ENCODE measurements at regions not wholly inside any gene's neighbourhood (a gene's known extent, or its start where the extent isn't known, plus 50 kb on each side); places are given as distances from the start of the nearest gene placed in this dataset.

DNA sequence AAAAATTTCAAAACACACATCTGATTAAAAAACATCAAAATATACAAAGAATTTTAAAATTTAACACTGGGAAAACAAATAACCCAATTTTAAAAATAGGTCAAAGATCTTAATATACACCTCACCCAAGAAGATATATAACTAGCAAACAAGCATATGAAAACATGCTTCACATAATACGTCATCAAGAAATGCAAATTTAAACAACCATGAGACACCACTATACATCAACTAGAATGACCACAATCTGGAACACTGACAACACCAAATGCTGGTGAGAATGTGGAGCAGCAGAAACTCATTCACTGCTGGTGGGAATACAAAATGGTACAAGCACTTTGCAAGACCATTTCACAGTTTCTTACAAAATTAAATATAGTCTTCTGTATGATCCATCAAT is 498.4 kb downstream of the IPMK start (continued):
- TF ChIP-seq NFE2 (CRISPR knock-in tag; IDR thresholded peaks at IDR 0.05) (no peak), CREB1 (IDR thresholded peaks at IDR 0.05) (peak; percentile 82), CREB1 (CRISPR knock-in tag; IDR thresholded peaks at IDR 0.05) (no peak), FOXM1 (CRISPR knock-in tag; IDR thresholded peaks at IDR 0.05) (no peak), ZEB1 (IDR thresholded peaks at IDR 0.05; ENCODE audit: insufficient replicate concordance, low read depth) (no peak)

- no TSS peak for BruUV-seq (replicated peaks)
- FAIRE-seq = no peak
- TF ChIP-seq NFE2L1 (CRISPR knock-in tag; IDR thresholded peaks at IDR 0.05; ENCODE audit: borderline replicate concordance) (no peak), STAG1 (CRISPR knock-in tag; IDR thresholded peaks at IDR 0.05) (no peak), EP300 (IDR thresholded peaks at IDR 0.05; ENCODE audit: low read depth in 2 of 2, low read length in 2 of 2) (no peak), EP300 (CRISPR knock-in tag; IDR thresholded peaks at IDR 0.05; ENCODE audit: borderline replicate concordance) (no peak), ATM (IDR thresholded peaks at IDR 0.05; ENCODE audit: borderline replicate concordance) (no peak), ZNF616 (CRISPR knock-in tag; IDR thresholded peaks at IDR 0.05; ENCODE audit: low read depth) (no peak), MXD4 (CRISPR knock-in tag; IDR thresholded peaks at IDR 0.05) (no peak), RAD51 (IDR thresholded peaks at IDR 0.05; ENCODE audit: borderline replicate concordance) (no peak), CSRNP1 (CRISPR knock-in tag; IDR thresholded peaks at IDR 0.05) (no peak), ZNF101 (CRISPR knock-in tag; IDR thresholded peaks at IDR 0.05; ENCODE audit: borderline replicate concordance, low read depth) (no peak), ZNF891 (CRISPR knock-in tag; IDR thresholded peaks at IDR 0.05) (no peak)
- TF ChIP-seq, protein P1, sequence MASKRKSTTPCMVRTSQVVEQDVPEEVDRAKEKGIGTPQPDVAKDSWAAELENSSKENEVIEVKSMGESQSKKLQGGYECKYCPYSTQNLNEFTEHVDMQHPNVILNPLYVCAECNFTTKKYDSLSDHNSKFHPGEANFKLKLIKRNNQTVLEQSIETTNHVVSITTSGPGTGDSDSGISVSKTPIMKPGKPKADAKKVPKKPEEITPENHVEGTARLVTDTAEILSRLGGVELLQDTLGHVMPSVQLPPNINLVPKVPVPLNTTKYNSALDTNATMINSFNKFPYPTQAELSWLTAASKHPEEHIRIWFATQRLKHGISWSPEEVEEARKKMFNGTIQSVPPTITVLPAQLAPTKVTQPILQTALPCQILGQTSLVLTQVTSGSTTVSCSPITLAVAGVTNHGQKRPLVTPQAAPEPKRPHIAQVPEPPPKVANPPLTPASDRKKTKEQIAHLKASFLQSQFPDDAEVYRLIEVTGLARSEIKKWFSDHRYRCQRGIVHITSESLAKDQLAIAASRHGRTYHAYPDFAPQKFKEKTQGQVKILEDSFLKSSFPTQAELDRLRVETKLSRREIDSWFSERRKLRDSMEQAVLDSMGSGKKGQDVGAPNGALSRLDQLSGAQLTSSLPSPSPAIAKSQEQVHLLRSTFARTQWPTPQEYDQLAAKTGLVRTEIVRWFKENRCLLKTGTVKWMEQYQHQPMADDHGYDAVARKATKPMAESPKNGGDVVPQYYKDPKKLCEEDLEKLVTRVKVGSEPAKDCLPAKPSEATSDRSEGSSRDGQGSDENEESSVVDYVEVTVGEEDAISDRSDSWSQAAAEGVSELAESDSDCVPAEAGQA (IDR thresholded peaks at IDR 0.05; ENCODE audit: low read depth) = no peak
- TF ChIP-seq, protein P1 (CRISPR knock-in tag; IDR thresholded peaks at IDR 0.05; ENCODE audit: borderline replicate concordance) = no peak
Measured at GRCh38 chr10:57759777-57760176, 507.9 kb downstream of the IPMK start.

More at GRCh38 chr10:57759777-57760176, 507.9 kb downstream of the IPMK start:
- Histone ChIP-seq H3K9me3 (ENCODE audit: low read length) (no peaks in the 10 kb centered on the region), H3K4me3 (replicated peaks in 1 of 3; ENCODE audit: insufficient read depth in 1 of 3, low read depth in 2 of 3, low read length in 3 of 3) (no peak overlapping the region), H3K4me1 (ENCODE audit: insufficient read depth, low read length) (no peaks in the 10 kb centered on the region), H3K9ac (ENCODE audit: insufficient read depth, low read depth, low read length) (no peak overlapping the region), H3K27ac (ENCODE audit: extremely low read length, insufficient read depth, low read length) (no peak overlapping the region), H3K36me3 (replicated peaks in 1 of 2; ENCODE audit: control insufficient read depth in 1 of 2, insufficient read depth in 2 of 2, low read length in 2 of 2) (no peaks in the 10 kb centered on the region), H4K20me1 (ENCODE audit: insufficient read depth, low read length) (no peaks in the 10 kb centered on the region), H2AFZ (ENCODE audit: low read length) (no peak overlapping the region), H3K4me2 (ENCODE audit: low read depth, low read length) (no peak overlapping the region), H3K27me3 (ENCODE audit: control insufficient read depth in 1 of 2, insufficient read depth in 2 of 2, low read length in 2 of 2) (no peaks in the 10 kb centered on the region), H3K79me2 (ENCODE audit: insufficient read depth, low read length) (no peaks in the 10 kb centered on the region)
- ATAC-seq (no peak), DNase-seq (ENCODE audit: low spot score) (no peak)
- WGBS (ENCODE audit: low lambda C conversion rate) = 0% methylated on average over 6 of the region's 6 CpGs
- ChIA-PET POLR2A (no interaction called here), CTCF (ENCODE audit: low intra/inter-chr PET ratio, low total read pairs) (no interaction called here)
- intact Hi-C loops (cut with micrococcal nuclease; ENCODE audit: unreplicated experiment) = no loop called here
- in situ Hi-C loops (cut with HindIII; ENCODE audit: extremely low pct_ligation_motif_present, low pct_unique_long_range_greater_than_20kb) = no loop called here

Data from HepG2 (cell line).